A549 (cell line): ENCODE measurements at regions not wholly inside any gene's neighbourhood (a gene's known extent, or its start where the extent isn't known, plus 50 kb on each side); places are given as distances from the start of the nearest gene placed in this dataset.

Experiments
- ATAC-seq, 2 experiments: fragments of 200-7000 bp in 1 of 2; fragments of >200 bp in 1 of 2; cut with Nextera tagmentation in 1 of 2; cut with Tn5 transposase in 1 of 2; 3 replicates each; pipeline versions ENCODE4 v1.8.0 to v1.9.1; 2018 to 2020; ENCODE audit warnings: mild to moderate bottlenecking in 1 of 2, moderate library complexity in 1 of 2
- CTCF ChIA-PET: fragments of 300-600 bp; sonication (Branson Sonifier 250); formaldehyde crosslinking; extraction: SDS; loops from one replicate; lab custom pipeline; 2021; ENCODE audit warnings: antibody characterized with exemption, inconsistent platforms; lab: Yijun Ruan, JAX
- POLR2A ChIA-PET: fragments of 350-600 bp; formaldehyde crosslinking; extraction: SDS; loops from one replicate; lab custom pipeline; 2021; ENCODE audit warnings: antibody characterized with exemption, inconsistent platforms; lab: Yijun Ruan, JAX
- DNase-seq, 2 experiments: peaks; one replicate each; pipeline versions ENCODE4 v3.0.0 to v3.0.0-alpha.2; 2011 to 2016; ENCODE audit warnings: low read depth in 1 of 2, low spot score in 1 of 2
- FAIRE-seq: peaks from 2 replicates; lab custom pipeline; 2011; peaks lifted over from hg19 to GRCh38; lab: Jason Lieb, UNC
- H3K27ac ChIP-seq, 2 experiments: fragments of >200 bp; sonication (Bioruptor Twin); formaldehyde crosslinking; 3 replicates each; pipeline ENCODE4 v1.5.1; 2016 to 2017
- H3K4me1 ChIP-seq: fragments of >200 bp; sonication (Bioruptor Twin); formaldehyde crosslinking; 3 replicates; pipeline ENCODE4 v1.6.1; 2016
- H3K4me2 ChIP-seq: fragments of >200 bp; sonication (Bioruptor Twin); formaldehyde crosslinking; 3 replicates; pipeline ENCODE4 v1.6.1; 2016
- H3K4me3 ChIP-seq: fragments of >200 bp; sonication (Bioruptor Twin); formaldehyde crosslinking; 3 replicates; pipeline ENCODE4 v1.5.1; 2016
- H3K9me3 ChIP-seq: fragments of >200 bp; sonication (Bioruptor Twin); formaldehyde crosslinking; 3 replicates; pipeline ENCODE4 v1.6.1; 2016
- BCL3 ChIP-seq: fragments of >200 bp; sonication (Bioruptor Twin); formaldehyde crosslinking; IDR thresholded peaks from 3 replicates; pipeline ENCODE4 v1.6.1; 2016
- CBX8 ChIP-seq: fragments of 200-600 bp; sonication (generic); IDR thresholded peaks from 2 replicates; pipeline ENCODE4 v1.6.1; 2016
- CEBPB ChIP-seq, 2 experiments: fragments of >200 bp in 1 of 2; sonication (Bioruptor Twin) in 1 of 2; formaldehyde crosslinking in 1 of 2; IDR thresholded peaks; 2 replicates each; pipeline ENCODE4 v1.6.1; 2012 to 2016
- CHD2 ChIP-seq: fragments of 150-350 bp; IDR thresholded peaks from 2 replicates; pipeline ENCODE4 v1.6.1; 2014; ENCODE audit warnings: low read length; ENCODE audit not compliant: partially characterized antibody
- CTCF ChIP-seq: fragments of >200 bp; sonication (Bioruptor Twin); formaldehyde crosslinking; IDR thresholded peaks from 3 replicates; pipeline ENCODE4 v1.5.1; 2016
- EHMT2 ChIP-seq: fragments of 200-600 bp; sonication (generic); IDR thresholded peaks from 2 replicates; pipeline ENCODE4 v1.6.1; 2016; ENCODE audit warnings: antibody characterized with exemption, low read depth, mild to moderate bottlenecking, moderate library complexity
- ELK1 ChIP-seq: fragments of 150-350 bp; IDR thresholded peaks from 2 replicates; pipeline ENCODE4 v1.6.1; 2014; ENCODE audit warnings: low read depth, mild to moderate bottlenecking, low read length
- EP300 ChIP-seq, 2 experiments: fragments of >200 bp; sonication (Bioruptor Twin); formaldehyde crosslinking; IDR thresholded peaks; 2 replicates in 1 of 2; 3 replicates in 1 of 2; pipeline ENCODE4 v1.6.1; 2016 to 2017
- ESRRA ChIP-seq: fragments of 150-350 bp; IDR thresholded peaks from 2 replicates; pipeline ENCODE4 v1.6.1; 2014; ENCODE audit warnings: mild to moderate bottlenecking, low read length, borderline replicate concordance
- FOSB ChIP-seq: fragments of 250-450 bp; sonication (Bioruptor Pico); IDR thresholded peaks from 2 replicates; pipeline ENCODE4 v1.5.0; 2020; ENCODE audit warnings: mild to moderate bottlenecking, moderate library complexity
- GATA3 ChIP-seq: IDR thresholded peaks from 2 replicates; pipeline ENCODE4 v1.6.1; 2012; ENCODE audit warnings: borderline replicate concordance
- HDAC2 ChIP-seq: fragments of 200-600 bp; sonication (generic); IDR thresholded peaks from 2 replicates; pipeline ENCODE4 v1.6.1; 2016
- HES2 ChIP-seq: fragments of >200 bp; sonication (Bioruptor Twin); formaldehyde crosslinking; IDR thresholded peaks from 2 replicates; pipeline ENCODE4 v1.6.1; 2016
- HOXA7 ChIP-seq: fragments of 250-450 bp; sonication (Bioruptor Pico); IDR thresholded peaks from 2 replicates; pipeline ENCODE4 v1.5.0; 2020; ENCODE audit warnings: mild to moderate bottlenecking, moderate library complexity
- HOXB13 ChIP-seq: fragments of 250-450 bp; sonication (Bioruptor Pico); IDR thresholded peaks from 2 replicates; pipeline ENCODE4 v1.5.0; 2020; ENCODE audit warnings: low read depth, mild to moderate bottlenecking, moderate library complexity
- HOXB5 ChIP-seq: fragments of 250-450 bp; sonication (Bioruptor Pico); IDR thresholded peaks from 2 replicates; pipeline ENCODE4 v1.5.0; 2020; ENCODE audit warnings: mild to moderate bottlenecking, moderate library complexity
- MAX ChIP-seq: IDR thresholded peaks from 2 replicates; pipeline ENCODE4 v1.6.1; 2012
- NFE2L2 ChIP-seq: fragments of 150-350 bp; conservative IDR thresholded peaks from 2 replicates; pipeline ENCODE4 v1.6.1; 2014; ENCODE audit warnings: low read length
- NPAS2 ChIP-seq: fragments of 250-450 bp; sonication (Bioruptor Pico); IDR thresholded peaks from 2 replicates; pipeline ENCODE4 v1.8.0; 2022; ENCODE audit warnings: mild to moderate bottlenecking, moderate library complexity, borderline replicate concordance
- NR3C1 ChIP-seq: fragments of >200 bp; sonication (Bioruptor Twin); formaldehyde crosslinking; IDR thresholded peaks from 3 replicates; pipeline ENCODE4 v1.6.1; 2017
- PBX3 ChIP-seq: IDR thresholded peaks from 2 replicates; pipeline ENCODE4 v1.6.1; 2012
- POLR2A ChIP-seq: IDR thresholded peaks from 2 replicates; pipeline ENCODE4 v1.6.1; 2012; ENCODE audit warnings: mild to moderate bottlenecking, low read length
- POLR2AphosphoS2 ChIP-seq: conservative IDR thresholded peaks from 2 replicates; pipeline ENCODE4 v1.6.1; 2012; ENCODE audit warnings: low read length, improper control_type of control experiment, inconsistent platforms
- RARB ChIP-seq: fragments of 250-450 bp; sonication (Bioruptor Pico); IDR thresholded peaks from 2 replicates; pipeline ENCODE4 v1.8.0; 2021; ENCODE audit warnings: mild to moderate bottlenecking, moderate library complexity
- SMC3 ChIP-seq: fragments of >200 bp; sonication (Bioruptor Twin); formaldehyde crosslinking; IDR thresholded peaks from 3 replicates; pipeline ENCODE4 v1.6.1; 2018; ENCODE audit warnings: inconsistent platforms
- TP53 ChIP-seq: fragments of 250-450 bp; sonication (Bioruptor Pico); IDR thresholded peaks from 2 replicates; pipeline ENCODE4 v1.5.0; 2021; ENCODE audit warnings: mild to moderate bottlenecking, moderate library complexity
- ZFP36 ChIP-seq: fragments of 450-650 bp; IDR thresholded peaks from 2 replicates; pipeline ENCODE4 v1.6.1; 2014; ENCODE audit warnings: borderline replicate concordance; ENCODE audit not compliant: partially characterized antibody
- WGBS: methylation state at CpG from one replicate; pipeline ENCODE4 v1.1.6; 2017; ENCODE audit errors: missing lambda C conversion rate; 5-methylcytosine and 5-hydroxymethylcytosine counted together

- POLR2A ChIA-PET, result no interaction called here
- Histone ChIP-seq H3K27ac (no peak overlapping the region), H3K4me3 (no peak overlapping the region), H3K9me3 (no peaks in the 10 kb centered on the region), H3K4me2 (no peak overlapping the region), H3K4me1 (no peaks in the 10 kb centered on the region)
- CTCF ChIA-PET, result no interaction called here
- ATAC-seq (no peak), DNase-seq (no peak), FAIRE-seq (no peak)
- TF ChIP-seq CTCF, result no peak
- TF ChIP-seq POLR2A, result no peak
- no peak for TF ChIP-seq CHD2
- no peak for TF ChIP-seq NR3C1
- no peak for TF ChIP-seq HDAC2
- TF ChIP-seq HOXB13 (CRISPR knock-in tag), result no peak
- TF ChIP-seq POLR2AphosphoS2, result no peak
- 29% methylated on average over 3 of the region's 3 CpGs for WGBS
These were observed 378.0 kb upstream of the PRMT6 start for GRCh38 chr1:106678279-106679050.

- Histone ChIP-seq H3K9me3 (no peaks in the 10 kb centered on the region), H3K4me2 (no peak overlapping the region), H3K4me3 (no peak overlapping the region), H3K27ac (no peak overlapping the region), H3K4me1 (no peaks in the 10 kb centered on the region)
- POLR2A ChIA-PET, result no interaction called here
- WGBS, result 0% methylated on average over 1 of the region's 1 CpG
- TF ChIP-seq NFE2L2, result no peak
- TF ChIP-seq NR3C1, result no peak
- no peak for TF ChIP-seq CHD2
- TF ChIP-seq SMC3, result no peak
- TF ChIP-seq ELK1, result no peak
- no peak for TF ChIP-seq HOXB5 (CRISPR knock-in tag)
- no peak for DNase-seq
- FAIRE-seq, result no peak
- CTCF ChIA-PET, result no interaction called here
- no peak for ATAC-seq
These were observed 376.3 kb upstream of the PRMT6 start for GRCh38 chr1:106680216-106680615.

- ATAC-seq (no peak), FAIRE-seq (no peak), DNase-seq (no peak)
- Histone ChIP-seq H3K4me3 (no peak overlapping the region), H3K9me3 (no peaks in the 10 kb centered on the region), H3K27ac (no peak overlapping the region), H3K4me1 (no peaks in the 10 kb centered on the region), H3K4me2 (no peak overlapping the region)
- ChIA-PET CTCF (no interaction called here), POLR2A (no interaction called here)
- 5% methylated on average over 4 of the region's 4 CpGs for WGBS
- TF ChIP-seq ESRRA (no peak), TP53 (CRISPR knock-in tag) (no peak), BCL3 (no peak), CBX8 (no peak), HES2 (no peak), HOXA7 (no peak), PBX3 (no peak), MAX (no peak), FOSB (no peak), NR3C1 (no peak), ELK1 (no peak), GATA3 (no peak), RARB (CRISPR knock-in tag) (no peak), CEBPB (IDR thresholded peaks at IDR 0.05) (no peak), ZFP36 (no peak), EP300 (IDR thresholded peaks at IDR 0.05) (no peak), EHMT2 (no peak), NPAS2 (CRISPR knock-in tag) (no peak)
These were observed 375.6 kb upstream of the PRMT6 start for GRCh38 chr1:106680776-106681344.
